WTC11 (cell line): ENCODE measurements at regions not wholly inside any gene's neighbourhood (a gene's known extent, or its start where the extent isn't known, plus 50 kb on each side); places are given as distances from the start of the nearest gene placed in this dataset.

Experiments
- ATAC-seq: fragments of 200-7000 bp; cut with Tn5 transposase; 2 replicates; pipeline ENCODE4 v1.10.0; 2021; ENCODE audit warnings: mild to moderate bottlenecking, moderate library complexity
- CTCF ChIA-PET: fragments of 300-600 bp; sonication (Branson Sonifier 250); formaldehyde crosslinking; loops from one replicate; lab custom pipeline; 2021; ENCODE audit warnings: antibody characterized with exemption; lab: Charles Lee
- POLR2A ChIA-PET: fragments of 350-600 bp; sonication (Branson Sonifier 250); formaldehyde crosslinking; loops from one replicate; lab custom pipeline; 2021; ENCODE audit warnings: antibody characterized with exemption; lab: Charles Lee
- DNase-seq: peaks from one replicate; pipeline ENCODE4 v3.0.0; 2021; ENCODE audit warnings: low spot score
- H3K27ac Mint-ChIP-seq: 2 replicates; pipeline ENCODE4 v1.8.0; 2021; ENCODE audit warnings: mixed read lengths
- H3K27me3 Mint-ChIP-seq: 2 replicates; pipeline ENCODE4 v1.8.0; 2021; ENCODE audit warnings: low read depth, mild to moderate bottlenecking, moderate library complexity, mixed read lengths
- H3K36me3 Mint-ChIP-seq: 2 replicates; pipeline ENCODE4 v1.8.0; 2021; ENCODE audit warnings: mixed read lengths
- H3K4me1 Mint-ChIP-seq: 2 replicates; pipeline ENCODE4 v1.8.0; 2022; ENCODE audit warnings: mixed read lengths
- H3K4me3 Mint-ChIP-seq: 2 replicates; pipeline ENCODE4 v1.8.0; 2021; ENCODE audit warnings: mild to moderate bottlenecking, moderate library complexity, mixed read lengths
- H3K9me3 Mint-ChIP-seq: 2 replicates; pipeline ENCODE4 v1.8.0; 2021; ENCODE audit warnings: mixed read lengths
- AR ChIP-seq: fragments of 250-450 bp; sonication (Bioruptor Pico); IDR thresholded peaks from 2 replicates; pipeline ENCODE4 v1.9.0; 2021; ENCODE audit warnings: mild to moderate bottlenecking
- ATF3 ChIP-seq: sonication (generic); formaldehyde crosslinking; conservative IDR thresholded peaks from 2 replicates; pipeline ENCODE4 v1.8.1; 2022; ENCODE audit warnings: mild to moderate bottlenecking, missing genetic modification reagents
- CBFB ChIP-seq: sonication (generic); formaldehyde crosslinking; IDR thresholded peaks from 2 replicates; pipeline ENCODE4 v1.8.1; 2022; ENCODE audit warnings: mild to moderate bottlenecking, low read depth, missing genetic modification reagents
- ETV6 ChIP-seq: sonication (generic); formaldehyde crosslinking; IDR thresholded peaks from 2 replicates; pipeline ENCODE4 v1.8.1; 2022; ENCODE audit warnings: mild to moderate bottlenecking, missing genetic modification reagents
- FOXP1 ChIP-seq: sonication (generic); formaldehyde crosslinking; IDR thresholded peaks from 2 replicates; pipeline ENCODE4 v1.8.0; 2022; ENCODE audit warnings: missing genetic modification reagents, mild to moderate bottlenecking, moderate library complexity, borderline replicate concordance
- FOXP4 ChIP-seq: sonication (generic); formaldehyde crosslinking; IDR thresholded peaks from 2 replicates; pipeline ENCODE4 v1.8.0; 2022; ENCODE audit warnings: mild to moderate bottlenecking, missing genetic modification reagents
- JUN ChIP-seq: sonication (generic); formaldehyde crosslinking; IDR thresholded peaks from 2 replicates; pipeline ENCODE4 v1.8.0; 2023; ENCODE audit warnings: mild to moderate bottlenecking, missing genetic modification reagents
- KAT7 ChIP-seq: sonication (generic); formaldehyde crosslinking; IDR thresholded peaks from 2 replicates; pipeline ENCODE4 v1.8.1; 2023; ENCODE audit warnings: missing genetic modification reagents, mild to moderate bottlenecking, borderline replicate concordance
- MXD4 ChIP-seq: fragments of 250-450 bp; sonication (Bioruptor Pico); IDR thresholded peaks from 2 replicates; pipeline ENCODE4 v1.8.0; 2021; ENCODE audit warnings: mild to moderate bottlenecking, moderate library complexity, borderline replicate concordance
- NFE2L1 ChIP-seq: sonication (generic); formaldehyde crosslinking; IDR thresholded peaks from 2 replicates; pipeline ENCODE4 v1.8.1; 2023; ENCODE audit warnings: missing genetic modification reagents
- NR2C2 ChIP-seq: sonication (generic); formaldehyde crosslinking; IDR thresholded peaks from 2 replicates; pipeline ENCODE4 v1.8.0; 2022; ENCODE audit warnings: mild to moderate bottlenecking, missing genetic modification reagents
- RELA ChIP-seq: sonication (generic); formaldehyde crosslinking; IDR thresholded peaks from 2 replicates; pipeline ENCODE4 v1.8.1; 2022; ENCODE audit warnings: missing genetic modification reagents, mild to moderate bottlenecking, borderline replicate concordance
- SP1 ChIP-seq: sonication (generic); formaldehyde crosslinking; conservative IDR thresholded peaks from 2 replicates; pipeline ENCODE4 v1.8.1; 2022; ENCODE audit warnings: missing genetic modification reagents
- USF1 ChIP-seq: sonication (generic); formaldehyde crosslinking; IDR thresholded peaks from 2 replicates; pipeline ENCODE4 v1.8.0; 2022; ENCODE audit warnings: mild to moderate bottlenecking, missing genetic modification reagents
- ZBTB21 ChIP-seq: sonication (generic); formaldehyde crosslinking; IDR thresholded peaks from 2 replicates; pipeline ENCODE4 v1.8.1; 2023; ENCODE audit warnings: mild to moderate bottlenecking, missing genetic modification reagents, borderline replicate concordance
- ZNF121 ChIP-seq: sonication (generic); formaldehyde crosslinking; IDR thresholded peaks from 2 replicates; pipeline ENCODE4 v1.8.0; 2023; ENCODE audit warnings: missing genetic modification reagents
- ZNF138 ChIP-seq: sonication (generic); formaldehyde crosslinking; conservative IDR thresholded peaks from 2 replicates; pipeline ENCODE4 v1.8.1; 2022; ENCODE audit warnings: mild to moderate bottlenecking, moderate library complexity, missing genetic modification reagents
- ZNF416 ChIP-seq: fragments of 250-450 bp; sonication (Bioruptor Pico); IDR thresholded peaks from 2 replicates; pipeline ENCODE4 v1.9.0; 2021; ENCODE audit warnings: mild to moderate bottlenecking, inconsistent platforms
- ZNF532 ChIP-seq: fragments of 250-450 bp; sonication (Bioruptor Pico); IDR thresholded peaks from 2 replicates; pipeline ENCODE4 v1.9.0; 2021; ENCODE audit warnings: mild to moderate bottlenecking, borderline replicate concordance
- ZSCAN18 ChIP-seq: fragments of 250-450 bp; sonication (Bioruptor Pico); IDR thresholded peaks from 2 replicates; pipeline ENCODE4 v2.1.2; 2022; ENCODE audit warnings: mild to moderate bottlenecking, moderate library complexity
- TF ChIP-seq, protein P1 (sequence below): sonication (generic); formaldehyde crosslinking; IDR thresholded peaks from 2 replicates; pipeline ENCODE4 v1.8.0; 2022; ENCODE audit warnings: mild to moderate bottlenecking, missing genetic modification reagents
- TF ChIP-seq, protein P2 (sequence below): sonication (generic); formaldehyde crosslinking; IDR thresholded peaks from 2 replicates; pipeline ENCODE4 v1.8.1; 2023; ENCODE audit warnings: mild to moderate bottlenecking, missing genetic modification reagents, moderate library complexity

DNA sequence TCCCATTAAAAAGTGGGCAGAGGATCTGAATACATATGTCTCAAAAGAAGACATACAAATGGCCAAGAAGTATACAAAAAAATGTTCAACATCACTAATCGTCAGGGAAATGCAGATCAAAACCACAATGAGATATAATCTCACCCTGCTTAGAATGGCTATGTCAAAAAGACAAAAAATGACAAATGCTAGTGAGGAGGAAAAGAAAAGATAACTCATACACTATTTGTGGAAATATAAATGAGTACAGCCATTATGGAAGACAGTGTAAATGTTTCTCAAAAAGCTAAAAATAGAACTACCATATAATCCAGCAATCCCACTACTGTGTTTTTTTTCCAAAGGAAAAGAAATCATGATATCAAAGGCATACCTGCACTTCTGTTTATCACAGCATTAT is 450.7 kb downstream of the EFNA5 start (continued):
- TF ChIP-seq ZNF138 (no peak), ZNF416 (CRISPR knock-in tag) (no peak), ATF3 (no peak)

DNA sequence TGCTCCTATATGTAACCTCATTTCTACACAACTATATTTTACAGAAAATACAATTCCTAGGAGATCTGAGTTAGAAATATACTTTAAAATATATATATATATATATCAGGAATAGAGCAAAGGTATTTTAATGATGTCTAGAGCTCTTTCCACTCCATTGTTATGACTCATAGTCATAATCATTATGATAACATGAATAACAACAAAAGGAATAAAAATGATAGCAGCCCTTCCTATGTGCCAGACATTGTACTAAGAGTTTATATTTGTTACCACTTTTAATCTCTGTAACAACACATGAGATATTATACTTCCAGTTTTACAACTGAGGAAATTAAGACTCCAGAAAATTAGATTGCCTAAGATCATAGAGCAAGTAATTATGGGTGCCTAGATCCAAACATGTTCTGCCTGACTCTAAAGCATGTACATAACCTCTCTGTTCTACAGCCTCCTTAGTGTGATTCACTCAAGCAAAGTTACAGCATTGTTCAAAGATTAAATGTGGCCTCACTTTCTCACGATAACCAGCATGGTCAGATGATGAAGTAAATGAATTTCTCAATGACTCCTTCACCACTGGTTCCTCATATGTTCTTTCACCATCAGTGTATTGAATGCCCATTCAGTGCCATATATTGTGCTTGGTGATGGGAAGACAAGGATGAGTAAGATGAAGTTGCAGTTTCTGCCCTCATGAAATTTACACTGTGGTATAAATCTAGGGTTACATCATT is 452.1 kb downstream of the EFNA5 start:
- ChIA-PET POLR2A (no interaction called here), CTCF (no interaction called here)
- no peak for TF ChIP-seq SP1
- TF ChIP-seq FOXP4 (CRISPR knock-in tag): no peak
- TF ChIP-seq ZBTB21 (CRISPR knock-in tag): no peak
- TF ChIP-seq ZNF121 (CRISPR knock-in tag): no peak
- TF ChIP-seq USF1 (CRISPR knock-in tag): no peak
- no peak for TF ChIP-seq KAT7 (CRISPR knock-in tag)
- no peak for TF ChIP-seq NR2C2 (CRISPR knock-in tag)
- TF ChIP-seq, protein P1, sequence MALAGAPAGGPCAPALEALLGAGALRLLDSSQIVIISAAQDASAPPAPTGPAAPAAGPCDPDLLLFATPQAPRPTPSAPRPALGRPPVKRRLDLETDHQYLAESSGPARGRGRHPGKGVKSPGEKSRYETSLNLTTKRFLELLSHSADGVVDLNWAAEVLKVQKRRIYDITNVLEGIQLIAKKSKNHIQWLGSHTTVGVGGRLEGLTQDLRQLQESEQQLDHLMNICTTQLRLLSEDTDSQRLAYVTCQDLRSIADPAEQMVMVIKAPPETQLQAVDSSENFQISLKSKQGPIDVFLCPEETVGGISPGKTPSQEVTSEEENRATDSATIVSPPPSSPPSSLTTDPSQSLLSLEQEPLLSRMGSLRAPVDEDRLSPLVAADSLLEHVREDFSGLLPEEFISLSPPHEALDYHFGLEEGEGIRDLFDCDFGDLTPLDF (CRISPR knock-in tag): no peak
- TF ChIP-seq NFE2L1 (CRISPR knock-in tag): no peak
- TF ChIP-seq ZNF532 (CRISPR knock-in tag): no peak
- no peak for TF ChIP-seq ZSCAN18 (CRISPR knock-in tag)
- no peak for TF ChIP-seq JUN
- TF ChIP-seq CBFB (CRISPR knock-in tag): no peak
- no peak for TF ChIP-seq FOXP1 (CRISPR knock-in tag)
- TF ChIP-seq ETV6 (CRISPR knock-in tag): no peak
- TF ChIP-seq, protein P2, sequence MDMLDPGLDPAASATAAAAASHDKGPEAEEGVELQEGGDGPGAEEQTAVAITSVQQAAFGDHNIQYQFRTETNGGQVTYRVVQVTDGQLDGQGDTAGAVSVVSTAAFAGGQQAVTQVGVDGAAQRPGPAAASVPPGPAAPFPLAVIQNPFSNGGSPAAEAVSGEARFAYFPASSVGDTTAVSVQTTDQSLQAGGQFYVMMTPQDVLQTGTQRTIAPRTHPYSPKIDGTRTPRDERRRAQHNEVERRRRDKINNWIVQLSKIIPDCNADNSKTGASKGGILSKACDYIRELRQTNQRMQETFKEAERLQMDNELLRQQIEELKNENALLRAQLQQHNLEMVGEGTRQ: no peak
- TF ChIP-seq RELA (CRISPR knock-in tag): no peak
- TF ChIP-seq MXD4 (CRISPR knock-in tag): no peak
- TF ChIP-seq AR: no peak
- Mint-ChIP-seq H3K9me3 (no peaks in the 10 kb centered on the region), H3K4me1 (no peaks in the 10 kb centered on the region), H3K36me3 (no peaks in the 10 kb centered on the region), H3K4me3 (no peak overlapping the region), H3K27me3 (no peaks in the 10 kb centered on the region), H3K27ac (no peak overlapping the region)
- DNase-seq: no peak
- ATAC-seq: no peak
